T-helper 2 cell treated with Interferon-gamma antibody and Interleukin-4, amounts not matched to agents 100 ng/mL and 5 ng/mL, for 36 hours (primary cell): ENCODE measurements at regions not wholly inside any gene's neighbourhood (a gene's known extent, or its start where the extent isn't known, plus 50 kb on each side); places are given as distances from the start of the nearest gene placed in this dataset.

Source experiments
- intact Hi-C: fragments of 100-400 bp; cut with micrococcal nuclease; formaldehyde crosslinking; loops from one replicate; pipeline ENCODE4 v1.15.1; 2023

DNA sequence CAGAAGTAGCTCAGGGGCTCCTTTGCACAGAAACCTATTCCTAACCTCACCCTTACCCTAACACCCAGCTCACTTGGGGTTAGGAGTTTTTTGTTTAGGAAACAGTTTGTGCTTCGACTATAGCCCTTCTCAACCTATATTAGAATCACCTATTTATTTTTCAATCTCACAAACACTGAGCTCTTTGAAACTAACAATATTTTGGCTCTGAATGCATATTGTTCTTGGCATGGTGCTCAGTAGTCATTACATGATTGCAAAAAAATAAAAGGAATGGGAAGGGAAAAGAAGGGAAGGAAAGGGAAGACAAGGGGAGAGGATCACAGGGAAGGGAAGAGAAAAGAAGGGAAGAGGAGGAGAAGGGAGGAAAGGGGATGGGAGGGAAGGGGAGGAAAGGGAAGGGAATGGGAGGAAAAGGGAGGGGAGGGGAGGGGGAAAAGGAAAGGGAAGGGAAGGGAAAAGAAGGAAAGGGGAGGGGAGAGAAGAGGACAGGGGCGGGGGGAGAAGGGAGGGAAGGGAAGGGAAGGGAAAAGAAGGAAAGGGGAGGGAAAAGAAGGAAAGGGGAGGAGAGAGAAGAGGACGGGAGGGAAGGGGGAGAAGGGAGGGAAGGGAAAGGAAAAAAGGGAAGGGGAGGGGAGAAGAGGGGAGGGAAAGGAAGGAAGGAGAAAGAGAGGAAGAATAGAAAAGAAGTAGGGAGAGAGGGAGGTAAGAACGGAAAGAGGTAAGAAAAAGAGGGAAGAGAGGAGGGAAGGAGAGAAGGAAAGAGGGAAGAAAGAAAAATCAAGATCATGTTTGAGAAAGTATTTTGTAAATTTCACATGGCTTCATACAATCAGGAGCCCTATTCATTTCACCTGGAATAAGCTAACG lies 484.1 kb upstream of the NFIA start:
- intact Hi-C loops: no loop called here

DNA sequence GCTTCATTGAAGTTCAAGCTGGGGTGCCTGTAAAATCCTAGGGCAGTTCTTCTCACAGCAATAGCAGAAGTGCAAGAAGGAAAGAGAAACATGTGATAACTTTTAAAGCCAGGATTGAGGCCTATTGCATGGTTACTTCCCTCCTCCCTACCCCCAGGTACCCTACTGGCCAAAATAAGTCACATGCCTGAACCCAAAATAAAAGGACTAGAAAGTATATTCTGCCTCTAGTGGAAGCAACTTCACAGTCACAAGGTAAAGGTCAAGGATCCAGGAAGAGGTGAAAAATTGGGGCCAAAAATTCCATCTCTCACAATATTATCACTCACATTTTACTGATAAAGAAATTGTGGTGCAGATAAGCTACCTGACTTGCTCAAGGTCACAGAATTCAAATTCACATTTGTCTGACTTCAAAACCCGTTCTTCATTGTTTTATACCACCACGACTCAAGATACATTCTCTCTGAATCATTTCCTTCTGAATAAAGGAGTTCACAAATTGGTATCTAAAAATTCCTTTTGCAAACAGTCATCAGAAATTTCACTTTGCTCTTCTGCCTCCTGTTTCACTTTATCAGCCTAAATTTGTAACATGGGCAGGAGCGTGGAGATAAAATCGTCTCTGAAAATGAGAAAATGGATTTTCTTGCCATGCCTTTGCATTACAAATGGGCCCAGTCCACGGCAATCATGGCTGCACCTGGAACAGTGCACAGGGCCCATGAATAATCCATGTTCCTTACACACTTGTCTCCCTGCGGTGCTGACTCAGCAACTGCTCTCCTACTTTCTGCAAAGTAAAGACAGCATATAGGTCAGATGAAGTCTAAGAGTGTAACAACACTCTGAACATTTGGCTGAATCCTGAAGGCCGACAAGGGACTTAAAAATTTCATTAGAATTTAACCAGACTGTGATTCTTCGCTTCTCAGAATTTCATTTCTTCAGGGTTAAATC lies 485.3 kb upstream of the NFIA start:
- intact Hi-C loops: no loop called here

- intact Hi-C loops: no loop called here
Observed at GRCh38 chr1:60591583-60591982, 490.8 kb upstream of the NFIA start.

GRCh38 chr1:60589916-60590315 lies 492.4 kb upstream of the NFIA start:
- intact Hi-C loops: no loop called here

DNA sequence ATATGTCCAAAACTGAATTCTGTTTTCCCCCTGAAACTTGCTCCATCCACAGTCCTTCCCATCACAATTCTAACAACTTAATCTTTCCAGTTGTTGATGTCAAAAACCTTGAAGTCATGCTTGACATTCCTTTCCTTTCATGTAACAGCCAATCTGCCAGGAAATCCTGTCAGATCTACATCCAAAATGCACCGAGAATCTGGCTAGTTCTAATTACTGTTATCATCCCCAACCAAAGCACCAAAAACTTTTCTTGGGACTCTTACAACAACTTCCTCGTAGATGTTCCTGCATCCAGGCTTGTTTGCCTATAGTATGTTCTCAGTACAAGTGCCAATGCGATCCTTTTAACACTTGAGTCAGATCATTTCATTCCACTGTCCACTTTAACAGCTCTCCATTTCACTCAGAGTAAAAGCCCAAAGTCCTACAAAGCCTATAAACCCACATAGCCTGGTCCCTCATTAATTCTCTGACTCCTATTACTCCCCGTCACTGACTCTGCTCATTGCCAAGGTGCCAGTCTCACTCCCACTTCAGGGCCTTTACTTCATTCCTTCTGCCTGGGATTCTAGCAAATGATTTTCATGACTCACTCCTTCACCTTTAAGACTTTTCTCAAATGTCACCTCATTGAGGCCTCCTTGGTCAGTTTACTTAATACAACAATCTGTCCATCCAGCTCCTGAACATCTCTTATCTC lies 493.2 kb upstream of the NFIA start:
- intact Hi-C loops: no loop called here

DNA sequence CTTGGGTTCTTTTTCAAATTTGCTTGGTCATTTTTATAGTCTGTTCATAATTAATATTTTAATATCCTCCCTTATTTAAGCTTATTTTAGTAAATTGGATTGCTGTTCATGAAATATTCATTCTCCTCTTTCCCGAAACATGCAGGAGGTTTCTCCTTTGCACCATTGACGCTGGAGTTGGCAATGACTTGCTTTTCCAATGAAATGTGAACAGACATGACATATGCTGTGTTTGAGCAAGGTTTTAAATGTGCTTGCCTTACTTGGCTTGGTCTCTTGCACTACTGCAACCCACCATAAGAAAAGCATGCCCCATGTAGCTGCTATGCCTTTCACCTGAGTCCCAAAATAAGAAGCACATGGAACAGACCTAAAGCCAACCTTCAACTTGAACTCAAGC lies 498.0 kb upstream of the NFIA start:
- intact Hi-C loops: no loop called here

- intact Hi-C loops: no loop called here
Observed at GRCh38 chr1:60583696-60584095, 498.7 kb upstream of the NFIA start.

DNA sequence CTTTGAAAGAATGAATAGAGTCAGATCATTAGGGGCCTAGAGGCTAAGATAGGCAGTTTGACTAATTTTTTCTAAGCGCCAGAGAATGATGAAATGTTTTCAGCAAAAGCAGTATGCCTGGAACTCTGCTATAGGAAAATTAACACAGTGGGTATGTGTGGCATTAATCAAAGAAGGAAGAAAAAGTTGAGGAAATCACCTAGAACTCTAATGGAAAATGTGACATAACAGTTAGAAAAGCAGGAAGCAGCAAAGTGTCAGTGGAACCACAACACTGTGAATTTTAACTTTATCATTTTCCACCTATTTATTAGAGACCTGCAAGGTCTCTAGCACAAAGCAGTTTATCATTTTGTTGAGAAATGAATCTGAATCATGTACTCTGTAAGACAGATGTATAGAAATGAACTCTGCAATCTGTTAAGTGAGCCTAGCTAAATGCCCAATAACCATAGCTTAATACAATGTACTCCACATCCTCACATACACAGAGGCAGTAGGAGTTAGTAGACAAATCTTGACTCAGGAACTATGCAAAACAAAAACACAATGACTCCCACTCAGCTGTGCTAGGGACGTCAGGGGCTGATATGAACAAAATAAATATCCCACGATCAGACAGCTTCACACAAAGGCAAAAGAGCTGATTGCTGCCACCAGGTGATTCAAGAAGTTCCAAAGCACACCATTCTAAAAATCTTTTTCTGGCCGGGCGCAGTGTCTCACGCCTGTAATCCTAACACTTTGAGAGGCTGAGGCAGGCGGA lies 500.7 kb upstream of the NFIA start:
- intact Hi-C loops: no loop called here

- intact Hi-C loops: no loop called here
Observed at GRCh38 chr1:60577029-60577428, 503.5 kb upstream of the C1orf87 start.

GRCh38 chr1:60575326-60575977 lies 501.9 kb upstream of the C1orf87 start:
- intact Hi-C loops: no loop called here

- intact Hi-C loops: no loop called here
Observed at GRCh38 chr1:60573726-60574409, 500.3 kb upstream of the C1orf87 start.

- intact Hi-C loops: no loop called here
Observed at GRCh38 chr1:60573121-60573520, 499.6 kb upstream of the C1orf87 start.

- intact Hi-C loops: no loop called here
Observed at GRCh38 chr1:60572378-60572777, 498.8 kb upstream of the C1orf87 start.

- intact Hi-C loops: no loop called here
Observed at GRCh38 chr1:60571811-60572210, 498.2 kb upstream of the C1orf87 start.

GRCh38 chr1:60569189-60569588 lies 495.6 kb upstream of the C1orf87 start:
- intact Hi-C loops: no loop called here

GRCh38 chr1:60567256-60567655 lies 493.7 kb upstream of the C1orf87 start:
- intact Hi-C loops: no loop called here

DNA sequence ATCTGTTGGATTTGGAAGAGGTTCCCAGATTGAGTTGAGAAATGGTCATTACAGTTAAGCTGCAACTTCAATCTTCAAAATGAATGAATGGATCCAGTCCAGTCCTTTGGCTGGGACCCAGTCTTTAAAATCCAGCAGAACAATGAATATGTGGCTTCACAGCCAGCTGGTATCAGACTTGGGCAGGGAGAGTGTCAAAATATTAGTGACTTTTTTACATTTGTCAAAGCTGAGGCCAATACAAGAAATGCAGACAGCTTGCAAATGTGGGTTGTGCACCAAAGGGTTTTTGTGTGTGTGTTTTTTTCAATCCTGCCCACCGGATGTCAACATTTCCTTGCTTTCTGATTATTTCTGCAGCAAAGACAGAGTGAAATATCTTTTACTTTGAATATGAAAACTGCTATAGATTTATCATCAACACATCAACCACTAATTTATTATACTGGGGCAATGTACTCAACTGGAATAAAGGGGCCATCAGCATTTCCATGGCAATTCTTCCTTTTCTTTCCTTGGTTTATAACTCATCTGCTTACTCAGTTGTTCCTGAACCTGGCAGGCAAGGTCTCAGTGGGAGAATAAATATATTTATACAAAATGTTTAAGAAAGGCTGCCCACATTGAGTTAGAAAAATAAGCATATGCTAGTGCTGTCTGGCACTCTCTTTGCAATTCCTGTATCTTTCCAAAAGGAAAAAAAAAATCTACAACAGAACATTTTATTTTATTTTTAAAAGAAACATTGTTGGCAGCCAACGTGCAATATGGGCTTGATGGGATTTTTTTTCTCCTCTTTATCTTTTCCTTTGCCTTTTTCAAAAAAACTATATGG lies 491.6 kb upstream of the C1orf87 start:
- intact Hi-C loops: no loop called here

DNA sequence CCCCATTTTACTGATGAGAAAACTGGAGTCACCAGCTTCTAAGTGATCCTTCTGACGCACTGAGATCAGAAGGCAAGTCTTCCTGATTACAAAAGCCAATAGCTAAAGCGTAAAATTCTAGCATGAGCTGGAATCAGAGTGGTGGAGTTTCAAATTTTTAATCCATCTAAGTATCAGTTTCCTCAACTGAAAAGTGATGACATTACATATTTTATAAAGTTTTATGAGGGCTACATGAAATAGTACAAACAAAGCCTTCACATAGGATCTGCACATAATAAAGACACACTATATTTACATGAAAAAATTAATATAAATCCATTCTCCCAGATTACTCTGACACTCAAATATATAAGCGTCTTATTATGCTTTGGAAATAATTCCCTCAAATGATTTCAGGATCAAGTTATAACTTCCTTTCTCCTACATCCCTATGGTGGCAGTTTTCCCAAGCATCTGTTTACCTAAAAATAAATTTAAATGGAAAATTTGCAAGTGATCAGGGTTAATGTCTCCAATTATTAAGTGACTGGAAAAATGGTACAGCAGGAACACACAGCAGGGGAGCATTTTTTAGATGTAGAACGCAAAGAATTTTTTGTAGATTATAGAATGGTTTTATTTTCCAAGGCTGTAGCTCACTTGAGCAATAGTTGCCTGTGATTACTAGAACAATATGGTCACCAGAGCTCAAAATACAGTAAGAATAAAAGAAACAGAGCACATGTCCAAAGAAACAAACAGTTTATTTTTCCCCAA lies 490.4 kb upstream of the C1orf87 start:
- intact Hi-C loops: no loop called here
